Peyer's patch (tissue), 4 donors: ENCODE measurements at regions not wholly inside any gene's neighbourhood (a gene's known extent, or its start where the extent isn't known, plus 50 kb on each side); places are given as distances from the start of the nearest gene placed in this dataset.
A peak's percentile ranks its signal among the peaks of the same experiment; 100 is the strongest.
"Not testable (repeated sequence)": the region's sequence is repeated elsewhere in the genome, so short reads cannot be mapped to it uniquely, and the experiment has no call there.

Source experiments
- DNase-seq, 3 donors: peaks; one replicate each; pipeline ENCODE4 v3.0.0-alpha.2; 2017 to 2019
- H3K27ac ChIP-seq, 4 donors: fragments of 200-600 bp; sonication (generic); one replicate each; pipeline ENCODE4 v1.5.1; 2016 to 2019
- H3K27me3 ChIP-seq, 2 donors: fragments of 200-600 bp; sonication (generic); one replicate each; pipeline ENCODE4 v1.5.1; 2019
- H3K36me3 ChIP-seq, 3 donors: fragments of 200-600 bp; sonication (generic); one replicate each; pipeline ENCODE4 v1.5.1; 2016 to 2019
- H3K4me1 ChIP-seq, 4 donors: fragments of 200-600 bp; sonication (generic); one replicate each; pipeline ENCODE4 v1.5.1; 2016 to 2019
- H3K4me3 ChIP-seq, 4 donors: fragments of 200-600 bp; sonication (generic); 1 replicate in 3 of 4; 2 replicates in 1 of 4; pipeline ENCODE4 v1.5.1; 2016 to 2019; ENCODE audit warnings: mild to moderate bottlenecking in 1 of 4
- H3K9me3 ChIP-seq, 4 donors: fragments of 200-600 bp; sonication (generic); one replicate each; pipeline ENCODE4 v1.5.1; 2016 to 2019; ENCODE audit warnings: mild to moderate bottlenecking in 1 of 4
- TF ChIP-seq, protein P1 (sequence below), 6 experiments: fragments of 450-650 bp in 4 of 6; fragments of 200-600 bp in 2 of 6; sonication (generic) in 1 of 6; IDR thresholded peaks; one replicate each; pipeline ENCODE4 v1.5.1; 2017 to 2019; ENCODE audit warnings: antibody characterized with exemption in 6 of 6, mild to moderate bottlenecking in 3 of 6, moderate library complexity in 1 of 6

DNA sequence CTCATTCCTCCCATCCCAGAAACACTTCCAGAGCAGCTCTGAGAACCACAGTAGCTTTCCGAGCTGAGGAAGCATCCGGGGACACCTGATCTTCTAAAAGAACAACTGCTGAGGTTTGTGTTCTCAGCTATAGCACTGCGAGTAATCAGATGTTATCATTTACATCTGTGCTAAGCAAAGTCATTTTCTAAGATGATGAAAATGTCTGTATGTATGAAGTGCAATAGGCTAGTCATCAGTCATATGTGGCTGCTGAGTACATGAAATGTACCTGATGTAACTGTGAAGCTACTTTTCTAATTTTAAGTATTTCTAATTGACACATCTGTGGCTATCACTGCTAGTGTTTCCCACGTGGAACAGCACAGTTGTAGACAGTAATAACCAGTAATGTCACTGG is 582.0 kb downstream of the RPIA start:
- H3K4me3 ChIP-seq, H3K27me3 ChIP-seq, DNase-seq, H3K9me3 ChIP-seq, H3K36me3 ChIP-seq, H3K4me1 ChIP-seq, H3K27ac ChIP-seq: not testable (repeated sequence)

DNA sequence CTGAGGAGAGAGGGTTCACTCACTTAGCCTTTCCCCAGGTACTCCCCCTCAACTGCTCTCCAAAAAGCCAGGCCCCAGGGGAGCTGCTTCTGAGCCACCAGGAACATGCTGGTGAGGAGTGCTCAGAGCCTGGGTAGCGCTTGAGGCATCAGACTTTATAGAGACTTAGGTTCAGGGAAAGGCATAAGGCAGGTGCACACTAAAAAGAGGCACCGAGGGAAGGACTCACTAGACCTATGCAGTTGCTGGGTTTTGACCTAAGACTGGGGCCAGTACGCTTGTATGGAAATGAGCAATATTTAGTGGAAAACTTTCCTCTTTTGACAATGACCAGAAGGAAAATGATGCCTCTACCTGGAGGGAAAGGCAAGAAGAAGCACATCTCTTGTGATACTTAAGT is 589.1 kb downstream of the RPIA start:
- not testable (repeated sequence) for H3K27ac ChIP-seq, H3K4me3 ChIP-seq, H3K36me3 ChIP-seq, H3K27me3 ChIP-seq, H3K4me1 ChIP-seq, DNase-seq, H3K9me3 ChIP-seq

DNA sequence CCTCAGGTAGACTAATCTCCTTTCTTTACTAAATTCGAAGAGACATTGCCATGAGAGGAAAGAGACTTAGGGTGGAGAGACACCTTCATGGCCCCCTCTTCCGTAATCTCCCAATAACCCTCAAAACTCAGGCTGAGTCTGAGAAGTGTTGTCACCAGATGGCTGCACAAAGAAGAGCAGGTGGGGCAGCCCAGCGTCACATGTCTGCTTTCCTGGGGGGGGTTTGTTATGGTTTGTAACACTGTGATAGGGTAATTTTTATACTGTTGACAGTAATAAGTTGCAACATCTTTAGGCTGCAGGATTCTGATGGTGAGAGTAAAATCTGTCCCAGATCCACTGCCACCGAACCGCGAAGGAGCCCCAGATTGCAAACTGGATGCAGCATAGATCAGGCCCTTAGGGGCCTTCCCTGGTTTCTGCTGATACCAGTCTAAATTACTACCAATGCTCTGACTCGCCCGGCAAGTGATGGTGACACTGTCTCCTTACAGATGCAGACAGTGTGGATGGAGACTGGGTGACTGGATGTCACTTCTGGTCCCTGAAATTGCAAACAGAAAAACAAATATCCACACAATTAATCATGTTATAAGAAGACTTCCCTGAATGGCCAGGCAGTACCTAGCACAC is 595.1 kb downstream of the RPIA start:
- H3K9me3 ChIP-seq, H3K4me3 ChIP-seq, H3K36me3 ChIP-seq, H3K4me1 ChIP-seq, H3K27me3 ChIP-seq, DNase-seq, H3K27ac ChIP-seq: not testable (repeated sequence)

DNA sequence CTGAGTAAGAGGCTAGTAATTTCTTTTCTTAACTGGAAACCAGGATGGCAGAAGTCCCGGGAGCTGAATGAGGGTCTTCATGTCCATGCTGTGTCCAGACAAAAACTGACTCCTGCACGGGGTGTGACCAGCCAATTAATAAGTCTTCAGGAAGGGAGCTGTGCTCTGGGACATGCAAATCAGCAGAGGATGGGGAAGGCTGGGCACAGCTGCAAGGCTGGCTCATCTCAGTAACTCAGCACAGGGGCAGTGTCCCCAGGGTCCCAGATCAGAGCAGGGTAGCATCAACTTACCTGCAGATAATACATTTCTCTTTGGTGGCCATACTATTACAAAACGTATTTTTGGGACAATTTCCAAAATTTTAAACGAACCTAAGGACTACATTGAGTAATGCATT is 595.6 kb downstream of the RPIA start:
- H3K36me3 ChIP-seq, H3K27me3 ChIP-seq, H3K4me3 ChIP-seq, H3K9me3 ChIP-seq, DNase-seq, H3K27ac ChIP-seq, H3K4me1 ChIP-seq: not testable (repeated sequence)

DNA sequence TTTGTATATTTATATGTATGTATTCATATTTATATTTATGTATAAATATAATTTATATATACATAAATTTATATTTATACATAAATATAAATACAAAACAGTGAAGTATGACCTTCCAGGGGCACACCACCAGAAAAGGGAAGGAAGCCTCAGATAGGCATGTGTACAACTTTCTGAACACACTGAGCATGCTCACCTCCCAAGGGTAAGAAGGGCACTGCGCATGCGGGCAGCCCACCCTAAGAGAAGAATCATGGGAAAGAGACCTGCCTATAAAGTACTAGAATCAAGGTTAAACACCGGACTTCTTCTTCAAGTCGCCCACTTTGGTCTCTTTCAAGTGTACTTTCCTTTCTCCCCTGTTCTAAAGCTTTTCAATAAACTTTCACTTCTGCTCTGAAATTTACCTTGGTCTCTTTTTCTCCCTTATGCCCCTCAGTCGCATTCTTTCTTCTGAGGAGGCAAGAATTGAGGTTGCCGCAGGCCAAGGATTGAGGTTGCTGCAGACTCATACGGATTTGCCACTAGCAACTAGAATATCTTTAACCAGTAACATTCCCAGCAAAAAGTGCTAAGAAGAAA is 600.3 kb downstream of the RPIA start:
- H3K9me3 ChIP-seq, DNase-seq, H3K4me1 ChIP-seq, H3K27ac ChIP-seq, H3K27me3 ChIP-seq, H3K36me3 ChIP-seq, H3K4me3 ChIP-seq: not testable (repeated sequence)

DNA sequence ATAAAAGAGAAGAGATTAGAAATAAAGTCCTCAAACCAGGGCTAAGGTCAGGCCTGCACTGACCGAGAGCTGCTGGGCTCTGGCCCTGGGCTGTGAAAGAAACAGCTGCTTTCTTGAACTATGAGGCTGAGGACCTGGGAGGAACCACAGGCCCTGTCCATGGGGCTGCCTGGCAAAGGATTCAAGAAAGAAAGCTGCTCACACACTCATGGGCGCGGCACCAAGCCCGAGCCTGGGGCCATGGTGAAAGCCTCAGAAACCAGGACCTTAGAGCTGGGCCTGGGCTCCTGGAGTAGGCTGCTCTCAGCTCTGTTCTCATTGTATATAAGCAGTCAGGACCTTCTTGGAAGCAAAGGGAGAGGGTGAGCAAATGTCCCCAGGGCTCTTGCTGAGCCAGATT is 601.9 kb downstream of the RPIA start:
- H3K4me1 ChIP-seq, H3K27me3 ChIP-seq, H3K36me3 ChIP-seq, DNase-seq, H3K4me3 ChIP-seq, H3K27ac ChIP-seq, H3K9me3 ChIP-seq: not testable (repeated sequence)

DNA sequence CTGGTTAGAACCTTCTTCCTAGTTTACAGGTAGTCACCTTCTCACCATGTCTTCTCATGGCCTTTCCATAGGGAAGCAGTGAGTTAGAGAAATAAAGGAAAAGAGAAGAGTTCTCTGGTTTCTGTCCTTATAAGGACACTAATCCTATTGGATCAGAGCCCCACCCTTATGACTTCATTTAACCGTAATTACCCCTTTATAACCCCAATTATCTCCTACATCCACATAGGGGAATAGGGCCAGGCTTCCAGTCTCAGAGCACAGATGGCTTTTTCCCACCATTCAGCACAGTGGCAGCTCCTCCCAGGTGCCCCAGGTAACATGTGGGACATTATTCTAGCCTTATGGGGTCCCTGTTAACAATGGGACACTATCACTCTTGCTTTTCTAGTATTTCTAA is 602.9 kb downstream of the RPIA start:
- not testable (repeated sequence) for H3K27ac ChIP-seq, DNase-seq, H3K4me3 ChIP-seq, H3K9me3 ChIP-seq, H3K27me3 ChIP-seq, H3K4me1 ChIP-seq, H3K36me3 ChIP-seq

DNA sequence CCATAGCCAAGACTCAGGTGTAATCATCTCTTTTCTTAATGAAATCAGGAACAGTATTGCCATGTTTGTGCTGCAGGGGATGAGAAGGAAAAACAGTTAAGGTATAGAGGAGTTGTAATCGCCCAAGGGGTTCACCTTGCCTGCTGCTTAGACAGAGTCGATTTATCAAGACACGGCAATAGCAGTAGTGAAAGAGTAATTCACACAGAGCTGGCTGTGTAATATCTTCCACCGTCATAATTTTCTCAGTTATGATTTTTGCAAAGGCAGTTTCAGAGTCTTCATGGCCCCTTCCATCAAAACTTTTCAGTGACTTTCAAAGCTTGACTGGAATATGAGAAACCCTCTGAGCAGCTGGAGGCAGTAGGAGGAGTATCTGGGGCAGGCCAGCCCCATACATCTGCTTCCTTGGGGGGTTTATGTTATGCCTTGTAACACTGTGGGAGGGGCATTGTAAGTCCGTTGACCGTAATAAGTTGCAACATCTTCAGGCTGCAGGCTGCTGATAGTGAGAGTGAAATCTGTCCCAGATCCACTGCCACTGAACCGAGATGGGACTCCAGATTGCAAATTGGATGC is 605.4 kb downstream of the RPIA start:
- not testable (repeated sequence) for H3K36me3 ChIP-seq

DNA sequence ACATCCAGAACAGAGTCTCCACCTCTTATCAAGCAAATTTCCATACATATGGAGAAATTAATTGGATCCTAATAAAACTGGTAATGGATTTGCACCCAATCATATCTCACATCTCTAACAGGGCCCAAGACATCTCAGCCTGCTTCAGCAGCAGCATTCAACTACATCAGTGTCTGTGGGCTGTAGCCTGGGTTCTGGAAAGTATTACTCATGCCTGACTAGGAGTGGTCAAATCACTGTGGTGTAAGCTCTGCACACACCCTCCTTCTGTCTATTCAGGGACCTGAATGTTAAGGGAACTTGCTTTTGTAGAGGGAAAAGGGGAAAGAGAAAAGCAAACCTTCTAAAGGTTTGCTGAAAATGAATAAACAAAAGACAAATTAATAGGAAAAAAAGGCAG is 607.7 kb downstream of the RPIA start:
- not testable (repeated sequence) for H3K36me3 ChIP-seq, H3K9me3 ChIP-seq, H3K27me3 ChIP-seq, H3K4me1 ChIP-seq, DNase-seq, H3K4me3 ChIP-seq, H3K27ac ChIP-seq

More for the DNA sequence above, 605.4 kb downstream of the RPIA start:
- H3K4me1 ChIP-seq, H3K4me3 ChIP-seq, DNase-seq, H3K27ac ChIP-seq, H3K27me3 ChIP-seq, H3K9me3 ChIP-seq: not testable (repeated sequence)

DNA sequence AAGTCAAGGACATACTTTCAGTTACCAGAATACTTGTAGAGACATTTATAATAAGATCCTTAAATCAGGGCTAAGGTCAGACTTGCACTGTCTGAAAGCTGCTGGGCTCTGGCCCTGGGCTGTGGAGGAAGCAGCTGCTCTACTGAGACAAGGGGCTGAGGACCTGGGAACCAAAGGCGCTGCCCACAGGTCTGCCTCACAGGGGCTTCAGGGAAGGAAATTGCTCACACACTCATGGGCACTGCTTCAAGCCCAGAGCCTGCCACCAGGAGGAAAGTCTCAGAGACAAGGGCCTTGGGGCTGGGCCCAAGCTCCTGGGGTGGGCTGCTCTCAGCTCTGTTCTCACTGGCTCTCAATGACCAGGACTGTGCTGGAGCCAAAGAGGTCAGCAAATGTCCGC is 614.1 kb downstream of the RPIA start:
- H3K36me3 ChIP-seq, H3K4me3 ChIP-seq, H3K27me3 ChIP-seq, H3K27ac ChIP-seq, H3K4me1 ChIP-seq, DNase-seq, H3K9me3 ChIP-seq: not testable (repeated sequence)

DNA sequence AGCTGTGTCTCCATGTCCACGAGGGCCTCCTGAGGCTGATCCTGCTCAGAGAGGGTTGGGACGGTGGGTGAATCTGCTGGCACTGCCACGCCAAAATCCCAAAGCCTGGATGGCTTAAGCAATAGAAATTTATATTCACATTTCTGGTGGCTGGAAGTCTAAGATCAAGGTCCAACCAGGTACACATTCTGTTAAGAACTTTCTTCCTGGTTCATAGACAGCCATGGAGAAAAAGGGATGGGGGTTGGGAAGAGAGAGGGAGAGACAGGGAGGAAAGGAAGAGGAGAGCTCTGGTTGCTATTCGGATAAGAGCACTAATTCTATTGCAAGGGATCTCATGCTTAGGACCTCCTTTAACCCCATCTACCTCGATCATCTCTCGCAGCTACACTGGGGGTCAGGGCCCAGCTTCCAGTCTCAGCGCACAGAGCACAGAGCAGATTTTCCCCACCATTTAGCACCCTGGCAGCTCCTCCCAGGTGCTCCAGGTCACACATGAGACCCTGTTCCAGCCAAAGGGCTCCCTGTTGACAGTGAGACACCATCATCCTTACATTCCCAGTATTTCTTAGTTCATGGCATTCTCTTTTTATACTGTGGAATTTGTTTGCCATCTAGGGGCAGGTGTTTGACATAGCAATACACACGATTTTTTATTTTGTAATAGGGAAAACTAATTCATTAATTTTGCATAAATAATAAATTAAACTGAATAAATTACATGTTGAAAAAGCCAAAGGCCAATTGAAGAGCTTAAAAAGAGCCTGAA is 615.6 kb downstream of the RPIA start:
- H3K36me3 ChIP-seq, H3K4me3 ChIP-seq, DNase-seq, H3K27ac ChIP-seq, H3K27me3 ChIP-seq, H3K4me1 ChIP-seq, H3K9me3 ChIP-seq: not testable (repeated sequence)
- TF ChIP-seq, protein P1, sequence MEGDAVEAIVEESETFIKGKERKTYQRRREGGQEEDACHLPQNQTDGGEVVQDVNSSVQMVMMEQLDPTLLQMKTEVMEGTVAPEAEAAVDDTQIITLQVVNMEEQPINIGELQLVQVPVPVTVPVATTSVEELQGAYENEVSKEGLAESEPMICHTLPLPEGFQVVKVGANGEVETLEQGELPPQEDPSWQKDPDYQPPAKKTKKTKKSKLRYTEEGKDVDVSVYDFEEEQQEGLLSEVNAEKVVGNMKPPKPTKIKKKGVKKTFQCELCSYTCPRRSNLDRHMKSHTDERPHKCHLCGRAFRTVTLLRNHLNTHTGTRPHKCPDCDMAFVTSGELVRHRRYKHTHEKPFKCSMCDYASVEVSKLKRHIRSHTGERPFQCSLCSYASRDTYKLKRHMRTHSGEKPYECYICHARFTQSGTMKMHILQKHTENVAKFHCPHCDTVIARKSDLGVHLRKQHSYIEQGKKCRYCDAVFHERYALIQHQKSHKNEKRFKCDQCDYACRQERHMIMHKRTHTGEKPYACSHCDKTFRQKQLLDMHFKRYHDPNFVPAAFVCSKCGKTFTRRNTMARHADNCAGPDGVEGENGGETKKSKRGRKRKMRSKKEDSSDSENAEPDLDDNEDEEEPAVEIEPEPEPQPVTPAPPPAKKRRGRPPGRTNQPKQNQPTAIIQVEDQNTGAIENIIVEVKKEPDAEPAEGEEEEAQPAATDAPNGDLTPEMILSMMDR (IDR thresholded peaks at IDR 0.05), result peak in 2 of 6 experiments; percentile 13 to 17

DNA sequence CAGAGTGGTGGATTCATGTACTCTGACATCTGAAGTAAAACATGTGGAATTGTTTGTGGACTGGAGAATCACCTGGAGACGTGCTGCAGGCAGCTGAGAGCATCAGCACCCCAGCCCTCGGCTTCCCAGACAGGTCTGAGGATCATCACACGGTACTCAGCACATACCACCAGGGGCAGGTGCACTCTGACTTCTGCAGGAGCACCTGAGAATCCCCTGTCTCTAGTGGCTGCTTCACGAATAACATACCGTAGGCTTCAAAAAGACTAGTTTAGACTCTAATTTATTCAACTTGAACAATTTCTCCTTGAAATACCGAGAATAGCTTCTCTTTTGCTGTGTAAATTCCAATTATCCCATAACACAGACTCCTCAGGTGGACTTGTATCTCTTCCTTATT is 627.5 kb downstream of the RPIA start:
- not testable (repeated sequence) for DNase-seq, H3K27me3 ChIP-seq, H3K4me1 ChIP-seq, H3K4me3 ChIP-seq, H3K36me3 ChIP-seq, H3K9me3 ChIP-seq, H3K27ac ChIP-seq

DNA sequence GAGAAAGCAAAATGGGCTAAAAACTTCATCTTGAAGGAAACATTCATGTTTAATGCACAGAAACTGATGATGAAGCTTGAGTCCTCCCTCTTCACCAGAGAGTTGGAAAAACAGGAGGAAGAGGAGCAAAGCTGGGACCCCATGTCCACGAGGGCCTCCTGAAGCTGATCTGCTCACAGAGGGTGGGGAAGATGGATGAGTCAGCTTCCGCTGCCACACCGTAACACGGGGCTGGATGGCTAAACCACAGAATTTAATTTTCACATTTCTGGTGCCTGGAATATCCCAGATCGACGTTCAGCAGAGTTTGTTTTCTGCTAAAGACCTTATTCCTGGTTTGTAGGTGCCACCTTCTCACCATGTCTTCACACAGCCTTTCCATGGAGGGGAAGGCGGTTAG is 634.4 kb downstream of the RPIA start:
- not testable (repeated sequence) for H3K4me1 ChIP-seq, H3K4me3 ChIP-seq, H3K27me3 ChIP-seq, H3K36me3 ChIP-seq, H3K9me3 ChIP-seq, DNase-seq, H3K27ac ChIP-seq
